GM12878 (cell line): ENCODE measurements at regions not wholly inside any gene's neighbourhood (a gene's known extent, or its start where the extent isn't known, plus 50 kb on each side); places are given as distances from the start of the nearest gene placed in this dataset.

Experiments used
- ATAC-seq: fragments of 200-7000 bp; cut with Tn5 transposase; 3 replicates; pipeline ENCODE4 v1.9.1; 2020; ENCODE audit warnings: mild to moderate bottlenecking, moderate library complexity
- BruUV-seq: library from RNA; stranded (reverse); fragments of 400-500 nt; replicated peaks from 2 replicates; lab custom pipeline; 2021; lab: Mats Ljungman, UMichigan
- CTCF ChIA-PET: fragments of 300-600 bp; sonication (Branson Sonifier 250); formaldehyde crosslinking; extraction: SDS; loops from one replicate; lab custom pipeline; 2021; ENCODE audit warnings: inconsistent platforms; lab: Yijun Ruan, JAX
- POLR2A ChIA-PET: fragments of 350-600 bp; formaldehyde crosslinking; extraction: SDS; loops from one replicate; lab custom pipeline; 2021; ENCODE audit warnings: inconsistent platforms; lab: Charles Lee
- RAD21 ChIA-PET: fragments of 300-600 bp; sonication (Branson Sonifier 250); formaldehyde crosslinking; loops from one replicate; lab custom pipeline; 2023; ENCODE audit warnings: antibody characterized with exemption; ENCODE audit not compliant: unreplicated experiment; lab: Charles Lee
- SMC1A ChIA-PET: fragments of 300-600 bp; sonication (Branson Sonifier 250); formaldehyde crosslinking; loops from one replicate; lab custom pipeline; 2023; ENCODE audit not compliant: unreplicated experiment, uncharacterized antibody; lab: Charles Lee
- DNase-seq: peaks from one replicate; pipeline ENCODE4 v3.0.0-alpha.2; 2011; ENCODE audit warnings: low read depth, low spot score
- FAIRE-seq: peaks from 3 replicates; lab custom pipeline; 2011; peaks lifted over from hg19 to GRCh38; lab: Jason Lieb, UNC
- H2AFZ ChIP-seq: 2 replicates; pipeline ENCODE4 v1.6.0; 2011; ENCODE audit warnings: low read depth, low read length, control low read depth; ENCODE audit not compliant: control insufficient read depth
- H3K27ac ChIP-seq: 2 replicates; pipeline ENCODE4 v1.5.1; 2011; ENCODE audit warnings: control low read depth; ENCODE audit not compliant: control insufficient read depth, insufficient read depth
- H3K27me3 ChIP-seq, 2 experiments: replicated peaks in 1 of 2; 2 replicates each; pipeline versions ENCODE4 v1.6.0 to v1.6.1; 2011; ENCODE audit warnings: low read length in 1 of 2; ENCODE audit not compliant: control insufficient read depth in 2 of 2, insufficient read depth in 2 of 2
- H3K36me3 ChIP-seq, 2 experiments: 2 replicates each; pipeline ENCODE4 v1.5.1; 2011; ENCODE audit warnings: low read length in 1 of 2; ENCODE audit not compliant: control insufficient read depth in 2 of 2, insufficient read depth in 2 of 2
- H3K4me1 ChIP-seq: 2 replicates; pipeline ENCODE4 v1.6.1; 2011; ENCODE audit warnings: mild to moderate bottlenecking, low read length, moderate library complexity, mixed read lengths; ENCODE audit not compliant: control insufficient read depth, insufficient read depth
- H3K4me2 ChIP-seq: 2 replicates; pipeline ENCODE4 v1.6.0; 2011; ENCODE audit warnings: control low read depth; ENCODE audit not compliant: control insufficient read depth, insufficient read depth
- H3K4me3 ChIP-seq: fragments of 200-600 bp; sonication (generic); 2 replicates; pipeline ENCODE4 v1.5.1; 2016
- H3K79me2 ChIP-seq: 2 replicates; pipeline ENCODE4 v1.6.0; 2011; ENCODE audit warnings: low read length; ENCODE audit not compliant: control insufficient read depth, insufficient read depth
- H3K9ac ChIP-seq: 2 replicates; pipeline ENCODE4 v1.8.0; 2011; ENCODE audit warnings: low read length, control low read depth, mixed read lengths; ENCODE audit not compliant: control insufficient read depth, insufficient read depth
- H3K9me3 ChIP-seq: replicated peaks from 3 replicates; pipeline ENCODE4 v1.5.1; 2011; ENCODE audit warnings: mild to moderate bottlenecking, low read length; ENCODE audit not compliant: control insufficient read depth, insufficient read depth
- H4K20me1 ChIP-seq: 2 replicates; pipeline ENCODE4 v1.6.0; 2011; ENCODE audit not compliant: control insufficient read depth, insufficient read depth
- BRCA1 ChIP-seq: IDR thresholded peaks from 2 replicates; pipeline ENCODE4 v1.6.1; 2011; ENCODE audit warnings: low read depth, low read length, improper control_type of control experiment
- GABPA ChIP-seq: IDR thresholded peaks from 2 replicates; pipeline ENCODE4 v1.6.1; 2014; ENCODE audit warnings: antibody characterized with exemption, low read depth, mild to moderate bottlenecking, inconsistent platforms
- IKZF2 ChIP-seq, 2 experiments: fragments of 450-650 bp; IDR thresholded peaks; 2 replicates each; pipeline ENCODE4 v1.6.1; 2017; ENCODE audit warnings: mild to moderate bottlenecking in 2 of 2, moderate library complexity in 2 of 2
- MTA3 ChIP-seq: IDR thresholded peaks from 2 replicates; pipeline ENCODE4 v1.6.1; 2012; ENCODE audit warnings: low read length, inconsistent platforms, borderline replicate concordance
- NFXL1 ChIP-seq: fragments of 450-650 bp; IDR thresholded peaks from 2 replicates; pipeline ENCODE4 v1.6.1; 2017; ENCODE audit warnings: antibody characterized with exemption, mild to moderate bottlenecking, borderline replicate concordance
- NR2C1 ChIP-seq: fragments of 450-650 bp; IDR thresholded peaks from 2 replicates; pipeline ENCODE4 v1.6.1; 2017; ENCODE audit warnings: antibody characterized with exemption, mild to moderate bottlenecking, moderate library complexity
- POLR2AphosphoS2 ChIP-seq: IDR thresholded peaks from 2 replicates; pipeline ENCODE4 v1.6.1; 2011; ENCODE audit warnings: low read depth, mild to moderate bottlenecking, low read length, improper control_type of control experiment, moderate library complexity
- RBBP5 ChIP-seq: fragments of 200-600 bp; sonication (generic); conservative IDR thresholded peaks from 2 replicates; pipeline ENCODE4 v1.6.1; 2016
- RCOR1 ChIP-seq: conservative IDR thresholded peaks from 2 replicates; pipeline ENCODE4 v1.6.1; 2012; ENCODE audit warnings: low read depth, low read length, improper control_type of control experiment
- RUNX3 ChIP-seq: IDR thresholded peaks from 2 replicates; pipeline ENCODE4 v1.6.1; 2012; ENCODE audit warnings: low read length, inconsistent platforms
- SIN3A ChIP-seq: IDR thresholded peaks from 2 replicates; pipeline ENCODE4 v1.6.1; 2012; ENCODE audit warnings: low read depth, low read length, improper control_type of control experiment
- SUPT20H ChIP-seq: IDR thresholded peaks from 2 replicates; pipeline ENCODE4 v1.6.1; 2011; ENCODE audit warnings: low read depth, mild to moderate bottlenecking, low read length, moderate library complexity, borderline replicate concordance; ENCODE audit not compliant: control insufficient read depth
- WGBS: methylation state at CpG from one replicate; pipeline ENCODE4 v1.1.6; 2016; ENCODE audit warnings: low lambda C conversion rate; ENCODE audit not compliant: insufficient replicate concordance, insufficient coverage; ENCODE audit errors: missing lambda C conversion rate; 5-methylcytosine and 5-hydroxymethylcytosine counted together
- in situ Hi-C: fragments of 300-500 bp; cut with MboI; formaldehyde crosslinking; loops from 9 replicates; pipeline ENCODE4 v1.14.3; 2018; ENCODE audit warnings: mixed read lengths
- intact Hi-C: fragments of 100-400 bp; cut with micrococcal nuclease; formaldehyde crosslinking; loops from one replicate; pipeline ENCODE4 v1.14.2; 2022; ENCODE audit not compliant: unreplicated experiment
- TF ChIP-seq, protein P1 (sequence below): fragments of 450-650 bp; IDR thresholded peaks from 2 replicates; pipeline ENCODE4 v1.6.1; 2017; ENCODE audit warnings: mild to moderate bottlenecking, moderate library complexity
- TF ChIP-seq, protein P2 (sequence below): fragments of 450-650 bp; IDR thresholded peaks from 2 replicates; pipeline ENCODE4 v1.6.1; 2017; ENCODE audit warnings: antibody characterized with exemption, mild to moderate bottlenecking, moderate library complexity
- TF ChIP-seq, protein P3 (sequence below): fragments of 450-650 bp; IDR thresholded peaks from 2 replicates; pipeline ENCODE4 v1.6.1; 2016; ENCODE audit warnings: mild to moderate bottlenecking

DNA sequence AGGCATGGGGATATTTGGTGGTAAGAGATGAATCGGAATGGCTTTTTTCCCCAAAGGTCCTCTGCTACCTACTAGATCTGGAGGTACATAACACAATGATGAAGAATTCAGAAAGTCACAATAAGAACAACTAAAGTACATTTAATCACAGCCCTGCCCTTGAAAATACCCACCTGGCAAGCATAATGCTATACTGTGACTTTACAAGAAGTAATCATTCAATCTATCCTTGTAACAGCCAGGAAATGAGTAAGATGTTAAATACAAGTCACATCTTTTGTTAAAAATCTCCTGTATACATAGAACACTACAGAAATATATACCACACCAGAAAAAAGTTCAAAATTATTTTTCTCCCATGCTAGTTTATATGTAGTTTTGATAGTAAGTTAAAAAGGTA lies 108.3 kb upstream of the ABCB5 start:
- H3K27ac ChIP-seq: no peak overlapping the region
- no peak overlapping the region for H2AFZ ChIP-seq
- H3K4me1 ChIP-seq: no peaks in the 10 kb centered on the region
- no peaks in the 10 kb centered on the region for H3K79me2 ChIP-seq
- H4K20me1 ChIP-seq: no peaks in the 10 kb centered on the region
- no TSS peak for BruUV-seq
- ChIA-PET SMC1A (no interaction called here), CTCF (no interaction called here), RAD21 (no interaction called here), POLR2A (no interaction called here)
- DNase-seq (no peak), ATAC-seq (no peak), FAIRE-seq (no peak)
- H3K4me2 ChIP-seq: no peak overlapping the region
- H3K9ac ChIP-seq: no peak overlapping the region
- no peaks in the 10 kb centered on the region for H3K9me3 ChIP-seq
- TF ChIP-seq IKZF2 (IDR thresholded peaks at IDR 0.05) (no peak), BRCA1 (no peak), POLR2AphosphoS2 (no peak), RCOR1 (no peak), NR2C1 (no peak), SUPT20H (no peak), RUNX3 (no peak), RBBP5 (no peak), SIN3A (no peak), NFXL1 (no peak), MTA3 (no peak), GABPA (no peak)
- TF ChIP-seq, protein P1, sequence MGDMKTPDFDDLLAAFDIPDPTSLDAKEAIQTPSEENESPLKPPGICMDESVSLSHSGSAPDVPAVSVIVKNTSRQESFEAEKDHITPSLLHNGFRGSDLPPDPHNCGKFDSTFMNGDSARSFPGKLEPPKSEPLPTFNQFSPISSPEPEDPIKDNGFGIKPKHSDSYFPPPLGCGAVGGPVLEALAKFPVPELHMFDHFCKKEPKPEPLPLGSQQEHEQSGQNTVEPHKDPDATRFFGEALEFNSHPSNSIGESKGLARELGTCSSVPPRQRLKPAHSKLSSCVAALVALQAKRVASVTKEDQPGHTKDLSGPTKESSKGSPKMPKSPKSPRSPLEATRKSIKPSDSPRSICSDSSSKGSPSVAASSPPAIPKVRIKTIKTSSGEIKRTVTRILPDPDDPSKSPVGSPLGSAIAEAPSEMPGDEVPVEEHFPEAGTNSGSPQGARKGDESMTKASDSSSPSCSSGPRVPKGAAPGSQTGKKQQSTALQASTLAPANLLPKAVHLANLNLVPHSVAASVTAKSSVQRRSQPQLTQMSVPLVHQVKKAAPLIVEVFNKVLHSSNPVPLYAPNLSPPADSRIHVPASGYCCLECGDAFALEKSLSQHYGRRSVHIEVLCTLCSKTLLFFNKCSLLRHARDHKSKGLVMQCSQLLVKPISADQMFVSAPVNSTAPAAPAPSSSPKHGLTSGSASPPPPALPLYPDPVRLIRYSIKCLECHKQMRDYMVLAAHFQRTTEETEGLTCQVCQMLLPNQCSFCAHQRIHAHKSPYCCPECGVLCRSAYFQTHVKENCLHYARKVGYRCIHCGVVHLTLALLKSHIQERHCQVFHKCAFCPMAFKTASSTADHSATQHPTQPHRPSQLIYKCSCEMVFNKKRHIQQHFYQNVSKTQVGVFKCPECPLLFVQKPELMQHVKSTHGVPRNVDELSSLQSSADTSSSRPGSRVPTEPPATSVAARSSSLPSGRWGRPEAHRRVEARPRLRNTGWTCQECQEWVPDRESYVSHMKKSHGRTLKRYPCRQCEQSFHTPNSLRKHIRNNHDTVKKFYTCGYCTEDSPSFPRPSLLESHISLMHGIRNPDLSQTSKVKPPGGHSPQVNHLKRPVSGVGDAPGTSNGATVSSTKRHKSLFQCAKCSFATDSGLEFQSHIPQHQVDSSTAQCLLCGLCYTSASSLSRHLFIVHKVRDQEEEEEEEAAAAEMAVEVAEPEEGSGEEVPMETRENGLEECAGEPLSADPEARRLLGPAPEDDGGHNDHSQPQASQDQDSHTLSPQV: no peak
- TF ChIP-seq, protein P2, sequence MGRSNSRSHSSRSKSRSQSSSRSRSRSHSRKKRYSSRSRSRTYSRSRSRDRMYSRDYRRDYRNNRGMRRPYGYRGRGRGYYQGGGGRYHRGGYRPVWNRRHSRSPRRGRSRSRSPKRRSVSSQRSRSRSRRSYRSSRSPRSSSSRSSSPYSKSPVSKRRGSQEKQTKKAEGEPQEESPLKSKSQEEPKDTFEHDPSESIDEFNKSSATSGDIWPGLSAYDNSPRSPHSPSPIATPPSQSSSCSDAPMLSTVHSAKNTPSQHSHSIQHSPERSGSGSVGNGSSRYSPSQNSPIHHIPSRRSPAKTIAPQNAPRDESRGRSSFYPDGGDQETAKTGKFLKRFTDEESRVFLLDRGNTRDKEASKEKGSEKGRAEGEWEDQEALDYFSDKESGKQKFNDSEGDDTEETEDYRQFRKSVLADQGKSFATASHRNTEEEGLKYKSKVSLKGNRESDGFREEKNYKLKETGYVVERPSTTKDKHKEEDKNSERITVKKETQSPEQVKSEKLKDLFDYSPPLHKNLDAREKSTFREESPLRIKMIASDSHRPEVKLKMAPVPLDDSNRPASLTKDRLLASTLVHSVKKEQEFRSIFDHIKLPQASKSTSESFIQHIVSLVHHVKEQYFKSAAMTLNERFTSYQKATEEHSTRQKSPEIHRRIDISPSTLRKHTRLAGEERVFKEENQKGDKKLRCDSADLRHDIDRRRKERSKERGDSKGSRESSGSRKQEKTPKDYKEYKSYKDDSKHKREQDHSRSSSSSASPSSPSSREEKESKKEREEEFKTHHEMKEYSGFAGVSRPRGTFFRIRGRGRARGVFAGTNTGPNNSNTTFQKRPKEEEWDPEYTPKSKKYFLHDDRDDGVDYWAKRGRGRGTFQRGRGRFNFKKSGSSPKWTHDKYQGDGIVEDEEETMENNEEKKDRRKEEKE: no peak
- TF ChIP-seq, protein P3, sequence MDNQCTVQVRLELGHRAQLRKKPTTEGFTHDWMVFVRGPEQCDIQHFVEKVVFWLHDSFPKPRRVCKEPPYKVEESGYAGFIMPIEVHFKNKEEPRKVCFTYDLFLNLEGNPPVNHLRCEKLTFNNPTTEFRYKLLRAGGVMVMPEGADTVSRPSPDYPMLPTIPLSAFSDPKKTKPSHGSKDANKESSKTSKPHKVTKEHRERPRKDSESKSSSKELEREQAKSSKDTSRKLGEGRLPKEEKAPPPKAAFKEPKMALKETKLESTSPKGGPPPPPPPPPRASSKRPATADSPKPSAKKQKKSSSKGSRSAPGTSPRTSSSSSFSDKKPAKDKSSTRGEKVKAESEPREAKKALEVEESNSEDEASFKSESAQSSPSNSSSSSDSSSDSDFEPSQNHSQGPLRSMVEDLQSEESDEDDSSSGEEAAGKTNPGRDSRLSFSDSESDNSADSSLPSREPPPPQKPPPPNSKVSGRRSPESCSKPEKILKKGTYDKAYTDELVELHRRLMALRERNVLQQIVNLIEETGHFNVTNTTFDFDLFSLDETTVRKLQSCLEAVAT: no peak
- WGBS: 40% methylated on average over 1 of the region's 1 CpG
- in situ Hi-C loops (no loop called here), intact Hi-C loops (no loop called here)
- no peaks in the 10 kb centered on the region; a peak in 1 of 4 replicates for H3K27me3 ChIP-seq
- H3K4me3 ChIP-seq: no peak overlapping the region
- no peaks in the 10 kb centered on the region for H3K36me3 ChIP-seq
